GM19240 (cell line): ENCODE measurements at regions not wholly inside any gene's neighbourhood (a gene's known extent, or its start where the extent isn't known, plus 50 kb on each side); places are given as distances from the start of the nearest gene placed in this dataset.
"Not testable (repeated sequence)": the region's sequence is repeated elsewhere in the genome, so short reads cannot be mapped to it uniquely, and the experiment has no call there.

Source experiments
- DNase-seq: peaks from one replicate; pipeline ENCODE4 v3.0.0; 2011; ENCODE audit warnings: low spot score; ENCODE audit not compliant: insufficient read length

DNA sequence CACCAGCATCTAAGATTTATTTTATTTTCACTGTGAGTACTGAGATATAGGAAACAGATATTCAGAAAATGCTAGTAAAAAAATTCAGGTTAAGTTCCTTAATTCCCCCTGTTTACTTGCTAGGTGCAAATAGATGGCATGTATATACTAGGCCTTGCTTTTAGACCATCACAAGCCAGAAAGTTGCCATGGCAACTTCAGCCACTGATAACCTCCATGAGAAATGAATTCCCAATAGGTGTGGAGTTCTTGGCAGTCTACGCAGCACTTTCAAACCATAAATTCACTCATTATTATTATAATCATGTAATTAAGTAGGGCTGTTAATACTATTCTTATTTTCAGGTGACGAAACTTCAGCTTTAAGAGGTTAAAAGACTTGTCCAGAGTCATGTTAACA is 251.6 kb upstream of the TFAP2D start:
- no peak for DNase-seq

DNA sequence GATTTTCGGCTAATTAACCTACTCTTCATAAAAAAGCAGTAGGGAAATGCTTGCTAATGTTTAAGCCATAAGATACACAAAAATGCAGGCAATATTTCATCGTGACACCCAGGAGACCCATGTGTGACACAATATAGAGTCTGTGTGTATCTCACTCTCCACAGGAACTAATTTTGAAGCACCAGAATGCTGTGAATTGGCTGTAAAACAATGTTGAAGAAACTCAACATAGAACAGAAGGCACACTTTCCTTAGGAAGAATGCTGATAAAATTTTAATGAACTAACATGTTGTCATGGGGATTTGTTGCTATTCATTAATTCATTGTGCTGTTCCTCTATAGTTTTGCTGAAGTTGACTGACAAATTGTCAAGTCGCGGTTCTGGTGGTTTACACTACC is 249.4 kb upstream of the TFAP2D start:
- no peak for DNase-seq

DNA sequence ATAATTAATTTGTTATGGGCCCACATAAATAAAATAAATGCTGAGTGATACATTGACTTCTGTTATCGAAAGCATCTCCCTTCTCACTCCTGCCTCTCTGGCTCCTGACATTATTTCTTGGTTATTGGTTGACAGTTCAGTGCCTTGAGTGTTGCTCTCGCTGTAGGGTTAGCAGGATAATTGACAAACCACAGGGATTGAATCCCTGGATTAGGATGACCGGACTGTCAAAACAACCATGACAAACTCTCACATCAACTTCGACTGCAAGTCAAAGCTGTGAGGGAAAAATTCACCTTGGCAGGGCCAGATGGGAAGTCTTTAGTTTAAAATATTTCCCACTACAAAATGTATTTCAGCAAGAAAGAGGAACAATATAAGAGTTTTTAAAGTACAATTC is 245.4 kb upstream of the TFAP2D start:
- DNase-seq = no peak

DNA sequence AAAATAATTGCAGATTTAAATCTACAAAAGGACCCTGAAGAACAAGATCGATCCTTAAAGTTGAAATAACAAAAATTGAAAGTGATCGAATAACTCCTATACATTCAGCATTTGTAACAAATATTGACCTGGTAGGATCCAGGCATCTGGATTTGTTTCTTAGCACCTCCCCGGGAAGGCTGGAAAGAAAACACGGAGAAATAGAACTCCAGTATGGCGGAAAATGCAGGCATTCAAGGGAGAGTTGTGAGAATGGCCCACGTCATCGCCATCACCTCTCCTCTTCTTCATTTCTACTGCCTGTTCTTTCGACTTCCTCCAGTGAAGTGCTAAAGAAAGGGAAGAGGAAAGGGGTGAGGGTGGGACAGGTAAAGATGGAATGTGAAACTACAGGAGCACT is 242.3 kb upstream of the TFAP2D start:
- no peak for DNase-seq

DNA sequence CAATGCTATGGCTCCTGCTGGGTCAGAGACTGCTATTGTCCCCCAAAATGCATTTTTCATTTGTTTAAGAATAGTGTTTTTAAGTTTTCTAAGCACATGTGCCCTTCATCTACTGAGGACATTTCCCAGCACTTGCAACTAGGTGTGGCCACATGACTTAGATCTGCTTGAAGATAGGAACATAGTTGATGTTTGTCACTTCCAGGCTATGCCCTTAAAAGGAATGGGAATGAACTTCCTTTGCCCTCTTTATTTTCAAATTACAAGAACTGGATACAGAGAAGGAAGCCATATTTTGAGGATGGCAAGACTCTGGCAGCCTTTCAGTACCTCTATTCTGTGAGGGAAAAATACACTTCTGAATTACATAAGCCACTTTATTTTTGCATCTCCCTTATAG is 203.0 kb upstream of the TFAP2D start:
- no peak for DNase-seq

DNA sequence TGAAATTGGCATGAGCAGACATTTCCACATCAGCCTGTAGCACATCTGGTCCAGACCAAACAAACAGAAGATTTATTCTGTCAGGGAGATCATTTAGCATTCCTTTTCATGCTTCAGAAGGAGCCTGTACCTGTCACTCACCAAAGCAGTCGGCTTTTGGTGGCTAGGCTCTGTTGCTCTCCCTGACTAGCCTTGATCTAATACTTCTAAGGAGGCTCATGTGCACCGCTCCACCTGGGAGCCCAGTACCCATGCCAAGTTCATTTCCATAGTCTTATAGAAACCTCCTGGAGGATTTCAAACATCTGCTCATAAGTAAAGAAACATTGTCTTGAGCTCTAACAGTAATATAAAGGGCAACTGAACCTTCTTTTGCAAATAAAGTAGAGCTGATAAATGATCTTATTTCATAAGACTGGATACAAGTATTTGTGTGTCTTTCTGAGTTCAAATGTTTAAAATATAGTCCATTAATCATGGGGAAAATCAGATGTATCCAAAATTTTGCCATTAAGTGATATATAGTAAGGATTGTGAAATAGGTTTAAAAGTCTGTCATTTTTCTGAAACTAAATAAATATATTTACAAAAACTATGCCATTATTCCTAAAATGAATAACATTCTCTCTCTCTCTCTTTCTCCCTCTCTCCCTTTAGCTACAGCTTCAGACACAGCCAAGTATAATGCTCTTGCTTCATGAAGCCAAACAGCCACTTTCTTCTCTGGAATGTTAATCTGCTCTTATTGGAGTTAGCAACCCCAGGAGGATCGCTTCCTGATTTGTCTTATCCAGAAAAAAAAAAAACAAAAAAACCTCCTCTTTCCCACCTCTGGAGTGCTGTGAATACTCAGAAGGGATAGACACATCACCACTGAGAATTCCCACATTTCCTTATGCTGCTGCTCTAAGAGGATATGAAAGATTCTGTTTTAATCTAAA is 192.7 kb upstream of the TFAP2D start:
- no peak for DNase-seq

DNA sequence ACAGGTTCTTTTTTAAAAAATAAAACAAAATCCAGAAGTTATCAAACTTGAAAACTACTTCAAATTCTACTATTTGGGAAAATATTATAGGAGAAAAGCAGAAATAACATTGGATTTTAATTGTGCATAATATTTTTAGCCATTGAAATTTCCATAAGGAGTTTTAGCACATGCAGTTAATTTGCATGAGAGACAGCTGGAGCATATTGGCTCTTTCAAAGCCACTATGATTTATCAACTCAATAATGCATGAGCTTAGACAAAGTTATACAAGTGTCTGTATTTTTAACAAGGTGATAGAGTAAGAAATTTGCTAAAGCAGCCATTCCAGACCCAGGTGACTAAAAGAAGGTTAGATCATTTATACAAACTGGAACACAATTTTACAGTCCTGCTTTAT is 189.0 kb upstream of the TFAP2D start:
- DNase-seq = no peak

DNA sequence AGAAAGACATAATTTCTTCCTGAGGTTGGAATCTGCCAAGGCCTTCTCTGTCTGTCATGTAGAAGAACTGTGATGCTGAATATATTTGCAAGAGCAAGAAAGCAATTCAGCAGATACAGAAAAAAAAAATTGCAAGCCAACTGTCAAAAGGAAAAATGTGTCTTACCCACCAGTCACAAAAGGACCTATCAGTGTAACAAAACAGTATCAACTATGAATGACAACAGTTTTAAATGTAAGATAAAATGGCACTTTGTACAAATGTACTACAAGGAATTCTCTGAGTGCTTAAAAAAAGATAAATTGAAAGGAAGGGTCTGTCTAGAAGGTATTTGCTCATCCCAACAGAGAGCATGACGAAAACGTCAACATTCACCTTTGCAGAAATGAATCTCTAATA is 185.3 kb upstream of the TFAP2D start:
- no peak for DNase-seq

DNA sequence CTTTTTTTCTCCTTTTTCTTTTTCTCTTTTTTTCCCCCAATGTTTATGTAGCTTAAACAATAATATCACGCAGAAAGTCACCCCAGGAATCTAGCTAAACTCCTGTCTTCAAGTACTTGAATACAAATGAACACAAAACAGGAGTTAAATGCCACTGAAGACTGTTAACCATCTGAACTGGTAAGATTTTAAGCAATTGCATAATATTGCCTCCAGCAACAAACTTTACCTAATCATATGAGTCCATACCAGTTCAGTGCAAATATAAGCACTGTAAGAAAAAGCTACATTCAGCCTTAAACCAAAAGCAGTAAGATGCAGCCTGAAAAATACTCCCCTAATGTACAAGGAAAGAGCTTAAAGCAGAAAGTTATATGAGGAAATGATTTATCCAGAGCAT is 173.9 kb upstream of the TFAP2D start:
- DNase-seq = no peak

DNA sequence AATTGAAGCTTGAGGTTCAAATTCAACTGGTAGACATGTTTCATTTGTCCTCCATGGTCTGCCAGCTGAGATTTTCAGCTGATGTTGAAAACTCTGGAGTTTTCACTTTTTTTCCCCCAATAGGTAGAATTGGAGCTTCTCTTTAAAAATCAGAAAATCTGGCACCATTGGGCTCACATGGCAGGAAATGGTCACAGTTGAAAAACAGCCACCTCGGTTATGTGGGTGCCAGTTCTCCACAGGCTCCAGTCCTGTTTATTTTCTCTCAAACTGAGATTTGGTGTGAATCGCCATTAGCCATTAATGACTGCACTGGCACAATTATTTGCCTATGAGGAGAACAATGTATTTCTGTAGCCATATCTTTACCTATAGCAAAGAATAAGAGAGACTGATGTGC is 171.4 kb upstream of the TFAP2D start:
- no peak for DNase-seq

DNA sequence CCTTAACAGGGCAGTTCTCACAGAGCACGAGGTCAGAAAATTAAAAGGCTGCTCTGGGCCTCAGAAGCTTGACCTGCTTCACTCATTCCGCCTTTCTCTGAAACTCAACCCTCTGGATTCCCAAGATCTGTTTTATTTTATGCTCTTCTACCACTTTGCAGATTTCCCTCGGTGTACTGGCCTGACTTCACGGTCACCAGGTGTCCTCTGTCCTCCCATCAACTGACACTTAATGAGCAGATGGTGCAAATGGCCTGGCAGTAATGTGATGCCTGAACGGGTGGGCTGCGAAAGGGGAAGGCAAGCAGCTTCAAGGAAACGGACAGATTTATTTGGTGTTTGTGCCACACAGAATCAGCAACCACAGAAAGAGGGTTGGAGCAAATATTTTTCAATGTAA is 169.7 kb upstream of the TFAP2D start:
- no peak for DNase-seq

DNA sequence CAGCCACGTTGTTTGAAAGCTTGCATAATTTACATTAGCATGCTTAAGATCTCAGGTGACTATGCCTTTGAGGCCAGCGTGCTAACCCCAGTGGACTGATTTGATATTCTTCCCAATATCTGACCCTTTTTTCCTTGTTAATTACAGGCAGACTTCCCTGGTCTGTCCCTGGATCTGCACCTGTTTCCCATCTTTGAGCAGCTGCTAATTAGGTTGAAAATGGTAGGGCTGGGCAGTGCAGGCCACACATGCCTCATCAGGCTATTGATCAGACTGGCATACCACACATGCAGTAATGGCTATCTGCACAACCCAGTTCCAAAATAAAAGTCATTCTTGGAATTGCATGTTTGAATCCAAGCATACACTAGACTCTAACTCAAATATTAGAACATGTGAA is 164.3 kb upstream of the TFAP2D start:
- DNase-seq = no peak

DNA sequence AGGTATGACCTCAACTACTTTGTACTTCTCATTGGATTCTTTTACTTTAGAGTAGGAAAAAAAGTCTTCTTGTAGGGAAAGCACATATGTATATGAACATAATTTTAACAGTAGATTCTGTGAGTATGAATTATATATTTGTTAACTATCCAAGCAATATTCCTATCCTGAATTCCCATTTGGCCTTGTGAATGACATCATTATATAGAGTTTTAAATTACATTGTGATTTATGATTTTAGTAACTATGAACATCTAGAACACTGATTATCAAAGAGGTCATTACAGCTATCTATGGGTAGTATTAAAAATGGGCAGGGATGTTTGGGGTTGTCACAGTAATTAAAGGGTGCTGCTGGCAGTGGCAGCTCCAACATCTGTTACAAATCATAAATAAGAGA is 163.9 kb upstream of the TFAP2D start:
- DNase-seq = no peak

DNA sequence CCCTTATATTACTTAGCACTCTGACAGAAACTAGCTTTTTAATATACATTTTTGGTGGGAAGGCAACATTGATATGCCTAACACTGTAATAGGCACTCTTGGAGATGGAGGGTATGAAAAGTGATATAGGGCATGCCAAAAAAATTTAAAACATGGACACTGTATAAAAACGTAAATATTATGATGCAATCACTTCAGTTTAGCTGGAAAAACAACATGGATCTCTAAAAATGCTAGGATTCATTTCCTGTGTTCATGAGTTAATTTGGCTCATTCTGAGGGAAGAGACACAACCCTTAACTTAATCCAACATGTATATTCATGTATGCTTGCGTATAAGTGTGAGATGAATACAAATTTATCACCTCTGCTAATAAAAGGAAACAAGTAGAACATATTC is 157.3 kb upstream of the TFAP2D start:
- no peak for DNase-seq

DNA sequence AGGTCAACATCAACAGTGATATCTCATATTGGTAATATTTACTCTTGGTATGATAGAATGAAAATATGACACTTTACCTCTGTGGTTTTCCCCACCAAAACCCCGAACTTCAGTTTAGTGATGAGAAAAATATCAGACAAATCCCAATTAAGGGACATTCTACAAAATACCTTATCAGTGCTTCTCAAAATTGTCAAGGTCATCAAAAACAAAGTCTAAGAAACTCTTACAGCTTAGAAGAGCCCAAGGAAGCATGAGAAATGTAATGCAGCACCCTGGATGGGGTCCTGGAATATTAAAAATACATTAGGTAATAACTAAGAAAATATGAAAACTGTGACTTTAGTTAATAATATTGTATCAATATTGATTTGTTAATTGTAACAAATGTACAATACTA is 148.3 kb upstream of the TFAP2D start:
- DNase-seq = no peak

DNA sequence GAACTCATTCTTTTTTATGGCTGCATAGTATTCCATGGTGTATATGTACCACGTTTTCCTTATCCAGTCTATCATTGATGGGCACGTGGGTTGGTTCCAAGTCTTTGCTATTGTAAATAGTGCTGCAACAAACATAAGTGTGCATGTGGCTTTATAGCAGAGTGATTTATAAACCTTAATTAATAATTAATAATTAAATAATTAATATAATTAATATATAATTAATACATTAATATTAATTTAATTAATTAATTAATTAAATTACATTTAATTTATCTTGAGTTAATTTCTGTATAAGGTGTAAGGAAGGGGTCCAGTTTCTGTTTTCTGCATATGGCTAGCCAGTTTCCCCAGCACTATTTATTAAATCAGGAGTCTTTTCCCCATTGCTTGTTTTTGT is 142.1 kb upstream of the TFAP2D start:
- not testable (repeated sequence) for DNase-seq

DNA sequence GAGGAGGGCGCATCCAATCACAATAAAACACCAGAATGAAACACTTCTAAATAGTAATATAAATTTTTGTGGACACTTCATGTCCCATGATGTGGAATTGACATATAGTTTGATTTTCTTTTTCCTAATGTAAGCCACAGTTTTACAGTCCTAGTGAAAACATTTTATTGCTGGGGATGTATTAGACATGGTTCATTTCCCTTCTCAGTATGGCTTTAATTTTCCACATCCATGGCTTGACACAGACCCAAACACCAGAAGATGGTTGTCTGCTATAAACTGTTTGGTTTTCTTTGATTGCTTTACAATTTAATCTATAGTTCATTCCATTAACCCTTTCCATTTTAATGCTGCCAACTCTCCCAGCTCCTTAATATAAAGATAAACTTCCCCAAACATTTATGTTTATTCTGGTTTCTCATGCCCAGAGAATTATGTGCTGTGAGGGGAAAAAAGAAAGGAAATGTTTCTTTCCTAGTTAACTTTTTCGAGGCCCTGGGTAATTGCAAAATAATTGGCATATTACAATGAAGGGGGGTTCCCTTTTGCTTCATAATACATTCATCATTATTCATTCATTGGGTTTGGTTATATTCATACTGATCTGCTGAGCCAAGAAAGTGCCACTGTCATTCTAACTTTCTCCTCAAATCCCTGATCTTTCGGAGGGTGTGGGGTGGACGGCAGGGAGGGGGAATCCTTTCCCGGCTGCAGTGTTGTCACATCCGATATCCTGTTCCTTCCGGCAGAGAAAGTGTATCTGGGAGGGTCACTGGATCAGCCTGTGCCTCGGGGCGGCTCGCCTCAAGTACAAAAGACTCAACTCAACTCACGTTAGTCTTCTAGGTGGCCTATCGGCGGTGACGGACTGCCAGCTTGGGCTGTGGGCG is 127.6 kb upstream of the TFAP2D start:
- no peak for DNase-seq

DNA sequence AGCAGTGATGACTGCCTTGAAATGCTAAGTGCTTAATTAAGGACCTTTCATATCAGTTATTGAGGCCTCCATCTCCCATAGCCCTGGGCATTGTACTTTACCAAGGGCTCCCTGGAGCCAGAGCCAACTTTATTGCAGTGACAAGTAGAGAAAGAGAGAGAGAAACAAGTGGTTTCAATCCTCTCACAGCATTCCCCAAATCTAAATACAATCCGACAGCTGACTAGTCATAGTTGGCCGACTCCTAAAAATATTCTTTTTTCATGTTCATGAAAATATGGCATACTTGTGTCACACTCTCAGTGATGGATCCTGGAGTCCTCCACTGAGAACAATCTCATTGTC is 127.0 kb upstream of the TFAP2D start:
- DNase-seq = no peak

DNA sequence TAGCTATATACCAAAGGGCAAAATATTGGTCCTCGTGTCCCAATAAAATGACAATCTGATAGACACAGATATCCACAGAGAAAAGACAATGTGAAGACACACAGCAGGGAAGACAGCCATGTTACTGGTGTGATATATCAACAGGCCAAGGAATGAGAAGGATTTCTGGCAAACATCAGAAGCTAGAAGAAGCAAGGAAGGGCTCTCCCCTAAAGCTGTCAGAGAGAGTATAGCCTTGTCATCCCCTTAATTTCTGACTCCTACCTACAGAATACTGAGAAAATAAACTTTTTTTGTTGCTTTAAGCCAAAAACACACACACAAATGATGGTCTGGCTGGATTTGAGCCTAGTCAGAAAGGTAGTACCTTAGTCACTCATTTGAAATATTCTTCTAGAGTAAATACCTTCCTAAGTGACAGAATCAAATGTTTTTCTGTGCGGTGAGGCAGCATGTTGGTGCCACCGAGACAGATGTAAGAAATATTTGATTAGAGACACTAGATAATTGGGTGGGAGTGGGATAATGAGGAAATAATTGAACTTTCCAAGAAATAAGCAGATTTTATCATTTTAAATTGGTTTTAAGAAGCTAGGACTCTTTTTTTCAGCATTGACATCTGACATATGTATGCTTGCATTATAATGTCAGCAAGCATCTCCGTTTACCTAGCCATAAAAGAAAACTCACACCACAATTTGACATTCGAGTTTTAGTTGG is 123.4 kb upstream of the TFAP2D start:
- no peak for DNase-seq

DNA sequence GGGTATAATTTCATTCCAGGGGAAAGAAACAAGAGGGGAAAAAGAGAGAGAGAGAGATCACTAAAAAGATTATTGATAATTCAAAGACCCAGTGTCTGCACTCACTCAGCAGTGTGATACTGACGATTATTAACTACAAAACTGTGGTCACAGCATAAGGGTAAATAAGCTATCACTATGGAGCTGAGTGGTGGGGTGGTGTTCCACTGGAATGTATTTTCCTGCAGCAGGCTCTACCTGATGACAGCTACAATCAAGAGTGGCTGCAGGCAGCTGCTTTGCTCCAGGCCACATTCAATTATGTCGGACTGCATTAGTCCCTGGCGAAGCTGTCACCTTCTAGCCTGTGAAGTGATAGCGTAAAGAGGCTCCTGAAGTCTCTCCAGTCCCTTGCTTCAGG is 122.2 kb upstream of the TFAP2D start:
- no peak for DNase-seq

DNA sequence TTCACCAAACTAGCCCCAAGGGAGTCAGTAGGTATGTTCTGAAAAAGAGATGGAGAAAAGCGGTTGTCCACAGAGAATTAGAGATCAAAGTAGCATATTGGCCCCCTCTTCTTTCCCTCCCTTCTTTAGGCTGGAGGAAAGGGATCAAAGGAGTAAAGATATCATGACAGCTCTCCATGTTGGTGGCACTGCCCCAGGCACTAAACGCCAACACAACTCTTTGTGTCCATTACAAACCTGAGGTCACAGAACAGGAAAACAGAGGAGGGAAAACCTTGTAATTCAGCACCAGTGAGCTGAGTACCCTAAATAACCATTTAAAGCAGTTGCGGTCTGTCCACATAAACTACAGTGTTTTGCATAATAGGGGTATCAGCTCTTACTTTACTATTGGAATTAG is 113.0 kb upstream of the TFAP2D start:
- DNase-seq = no peak

DNA sequence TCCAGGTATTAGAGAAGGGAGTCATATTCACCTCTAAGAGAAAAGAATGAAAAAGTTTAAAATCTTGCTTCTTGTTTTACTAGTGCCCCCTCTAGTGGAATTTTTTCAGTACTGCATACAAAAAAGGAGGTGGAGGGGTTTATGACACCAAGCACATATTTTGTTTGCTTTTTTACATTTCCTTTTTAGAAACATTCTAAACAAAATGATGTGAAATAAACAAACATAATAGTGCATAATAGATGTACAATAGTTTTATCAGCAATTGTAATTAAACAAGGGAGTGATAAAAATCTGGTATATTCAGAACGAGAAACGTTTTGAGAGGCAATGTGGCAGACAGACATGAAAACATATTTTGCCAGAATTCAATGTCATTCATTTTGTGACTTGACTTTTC is 111.0 kb upstream of the TFAP2D start:
- no peak for DNase-seq
